Uterus (tissue), 3 donors: ENCODE measurements at regions not wholly inside any gene's neighbourhood (a gene's known extent, or its start where the extent isn't known, plus 50 kb on each side); places are given as distances from the start of the nearest gene placed in this dataset.

Experiments
- DNase-seq, 2 donors: peaks; one replicate each; pipeline ENCODE4 v3.0.0-alpha.2; 2019 to 2020
- H3K27ac ChIP-seq, 2 donors: fragments of 200-600 bp; sonication (generic); 1 replicate in 1 of 2; 2 replicates in 1 of 2; pipeline ENCODE4 v1.5.1; 2016 to 2018
- H3K27me3 ChIP-seq, 2 donors: fragments of 200-600 bp; sonication (generic); one replicate each; pipeline ENCODE4 v1.5.1; 2018 to 2019; ENCODE audit warnings: control low read depth in 1 of 2
- H3K36me3 ChIP-seq, 2 donors: fragments of 200-600 bp; sonication (generic); one replicate each; pipeline ENCODE4 v1.5.1; 2019; ENCODE audit warnings: control low read depth in 1 of 2
- H3K4me1 ChIP-seq, 2 donors: fragments of 200-600 bp; sonication (generic); one replicate each; pipeline ENCODE4 v1.5.1; 2018 to 2019; ENCODE audit warnings: control low read depth in 1 of 2
- H3K4me3 ChIP-seq, 2 donors: fragments of 200-600 bp; sonication (generic); 1 replicate in 1 of 2; 2 replicates in 1 of 2; pipeline ENCODE4 v1.5.1; 2018 to 2019; ENCODE audit warnings: mild to moderate bottlenecking in 1 of 2
- H3K9me3 ChIP-seq, 2 donors: fragments of 200-600 bp; sonication (generic); one replicate each; pipeline ENCODE4 v1.5.1; 2019; ENCODE audit warnings: control low read depth in 1 of 2
- POLR2A ChIP-seq, 2 donors: fragments of 450-650 bp; IDR thresholded peaks; one replicate each; pipeline ENCODE4 v1.6.1; 2016; ENCODE audit warnings: antibody characterized with exemption in 2 of 2, mild to moderate bottlenecking in 1 of 2, moderate library complexity in 1 of 2
- intact Hi-C: fragments of 100-400 bp; cut with DNase I; formaldehyde crosslinking; loops from one replicate; pipeline ENCODE4 v1.15.1; 2023; ENCODE audit warnings: low total_unique reads
- TF ChIP-seq, protein P1 (sequence below), 4 experiments: fragments of 200-600 bp in 2 of 4; fragments of 450-650 bp in 2 of 4; sonication (generic) in 2 of 4; IDR thresholded peaks; one replicate each; pipeline ENCODE4 v1.5.1; 2016 to 2019; ENCODE audit warnings: antibody characterized with exemption in 4 of 4, mild to moderate bottlenecking in 2 of 4, moderate library complexity in 1 of 4
- donor health status: DM: yes; HTN: yes; CAD: no.

DNA sequence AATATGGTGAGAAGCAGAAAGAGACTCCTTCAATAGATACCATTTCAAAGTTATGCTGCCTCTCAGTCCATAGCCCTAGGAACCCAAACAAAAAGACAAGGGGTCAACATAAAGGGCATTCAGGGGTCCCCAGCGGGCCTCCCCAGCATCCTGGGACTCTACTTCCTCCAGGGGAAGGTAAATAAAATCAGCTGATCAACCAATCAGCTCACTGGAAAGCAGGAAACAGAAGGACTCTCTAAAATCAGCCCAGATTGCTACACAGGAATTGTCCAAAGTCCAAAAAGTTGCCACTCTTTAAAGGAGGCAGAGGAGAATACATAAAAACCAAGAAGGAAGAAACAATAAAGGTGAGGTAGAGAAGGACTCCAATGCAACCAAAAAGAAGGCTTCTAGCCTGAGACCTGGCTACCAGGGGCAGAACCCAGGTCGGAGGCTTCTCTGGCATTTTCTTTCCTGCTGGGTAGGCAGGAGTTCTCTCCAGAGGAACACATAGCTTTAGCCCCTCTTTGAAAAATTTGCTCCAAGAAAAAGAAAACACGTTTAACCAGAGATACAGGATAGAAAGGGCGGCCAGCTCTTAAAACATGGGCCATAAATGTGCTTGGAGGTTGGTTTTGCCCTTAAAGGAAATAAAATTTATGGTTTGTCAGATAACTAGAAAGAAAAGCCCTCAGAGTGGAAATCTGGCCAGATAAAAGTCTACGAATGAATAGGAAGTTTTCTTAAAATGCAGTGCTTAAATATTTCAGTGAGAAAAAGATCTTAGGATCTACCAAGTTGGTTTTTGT is 404.6 kb downstream of the SOX9 start:
- intact Hi-C loops = no loop called here
- H3K27ac ChIP-seq = no peak overlapping the region
- no peak for TF ChIP-seq POLR2A (IDR thresholded peaks at IDR 0.05)
- TF ChIP-seq, protein P1, sequence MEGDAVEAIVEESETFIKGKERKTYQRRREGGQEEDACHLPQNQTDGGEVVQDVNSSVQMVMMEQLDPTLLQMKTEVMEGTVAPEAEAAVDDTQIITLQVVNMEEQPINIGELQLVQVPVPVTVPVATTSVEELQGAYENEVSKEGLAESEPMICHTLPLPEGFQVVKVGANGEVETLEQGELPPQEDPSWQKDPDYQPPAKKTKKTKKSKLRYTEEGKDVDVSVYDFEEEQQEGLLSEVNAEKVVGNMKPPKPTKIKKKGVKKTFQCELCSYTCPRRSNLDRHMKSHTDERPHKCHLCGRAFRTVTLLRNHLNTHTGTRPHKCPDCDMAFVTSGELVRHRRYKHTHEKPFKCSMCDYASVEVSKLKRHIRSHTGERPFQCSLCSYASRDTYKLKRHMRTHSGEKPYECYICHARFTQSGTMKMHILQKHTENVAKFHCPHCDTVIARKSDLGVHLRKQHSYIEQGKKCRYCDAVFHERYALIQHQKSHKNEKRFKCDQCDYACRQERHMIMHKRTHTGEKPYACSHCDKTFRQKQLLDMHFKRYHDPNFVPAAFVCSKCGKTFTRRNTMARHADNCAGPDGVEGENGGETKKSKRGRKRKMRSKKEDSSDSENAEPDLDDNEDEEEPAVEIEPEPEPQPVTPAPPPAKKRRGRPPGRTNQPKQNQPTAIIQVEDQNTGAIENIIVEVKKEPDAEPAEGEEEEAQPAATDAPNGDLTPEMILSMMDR (IDR thresholded peaks at IDR 0.05) = no peak
- DNase-seq = no peak
- no peak overlapping the region for H3K4me3 ChIP-seq
- H3K9me3 ChIP-seq = no peaks in the 10 kb centered on the region
- no peaks in the 10 kb centered on the region for H3K36me3 ChIP-seq
- no peaks in the 10 kb centered on the region for H3K4me1 ChIP-seq
- no peaks in the 10 kb centered on the region for H3K27me3 ChIP-seq

DNA sequence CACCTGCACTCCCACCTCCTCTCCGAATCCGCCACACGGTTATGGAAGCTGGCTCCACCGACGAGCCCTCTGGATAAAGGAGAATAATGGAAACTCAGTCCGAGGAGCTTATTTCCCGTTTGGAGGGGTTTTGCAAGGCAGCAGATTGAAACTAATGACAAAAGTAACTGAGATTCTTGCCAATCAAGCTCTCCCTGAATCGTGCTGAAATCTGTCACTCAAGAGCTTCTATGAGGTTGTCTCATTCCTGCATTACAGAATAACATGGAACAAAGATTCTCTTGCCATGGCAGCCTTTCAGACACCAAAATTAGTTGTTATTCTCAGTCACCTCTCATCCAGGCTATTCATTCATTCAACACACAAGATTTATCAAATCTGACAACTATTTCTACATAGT is 405.9 kb downstream of the SOX9 start:
- H3K36me3 ChIP-seq = no peaks in the 10 kb centered on the region
- no peaks in the 10 kb centered on the region for H3K4me1 ChIP-seq

DNA sequence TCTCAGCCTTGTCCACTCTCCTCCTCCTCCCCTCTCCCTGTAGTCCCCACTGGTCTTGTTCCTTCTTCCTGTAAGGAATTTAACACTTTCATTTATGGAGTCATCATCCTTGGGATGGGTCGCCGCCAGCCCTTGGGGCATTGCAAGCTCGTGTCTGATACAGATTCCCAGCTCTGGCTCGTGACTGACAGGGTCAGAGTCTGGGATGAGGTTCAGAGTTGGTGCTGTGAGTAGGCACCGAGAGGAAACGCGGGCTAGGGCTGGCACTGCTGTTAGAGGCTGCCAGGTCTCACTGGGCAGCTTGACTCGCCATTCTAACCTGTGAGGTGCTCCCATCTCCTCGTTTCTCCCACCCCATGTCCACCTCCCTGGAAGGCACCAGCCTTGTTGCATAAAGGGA is 407.0 kb downstream of the SOX9 start:
- Histone ChIP-seq H3K4me3 (no peak overlapping the region), H3K27ac (no peak overlapping the region), H3K36me3 (no peaks in the 10 kb centered on the region), H3K4me1 (no peaks in the 10 kb centered on the region), H3K27me3 (no peaks in the 10 kb centered on the region), H3K9me3 (no peaks in the 10 kb centered on the region)
- intact Hi-C loops = no loop called here
- DNase-seq = no peak
- TF ChIP-seq, protein P1 (IDR thresholded peaks at IDR 0.05) = no peak
- TF ChIP-seq POLR2A (IDR thresholded peaks at IDR 0.05) = no peak

More for the DNA sequence above, 405.9 kb downstream of the SOX9 start:
- Histone ChIP-seq H3K27ac (no peak overlapping the region), H3K9me3 (no peaks in the 10 kb centered on the region), H3K4me3 (no peak overlapping the region), H3K27me3 (no peaks in the 10 kb centered on the region)
- intact Hi-C loops = no loop called here
- TF ChIP-seq, protein P1 (IDR thresholded peaks at IDR 0.05) = no peak
- TF ChIP-seq POLR2A (IDR thresholded peaks at IDR 0.05) = no peak
- no peak for DNase-seq

DNA sequence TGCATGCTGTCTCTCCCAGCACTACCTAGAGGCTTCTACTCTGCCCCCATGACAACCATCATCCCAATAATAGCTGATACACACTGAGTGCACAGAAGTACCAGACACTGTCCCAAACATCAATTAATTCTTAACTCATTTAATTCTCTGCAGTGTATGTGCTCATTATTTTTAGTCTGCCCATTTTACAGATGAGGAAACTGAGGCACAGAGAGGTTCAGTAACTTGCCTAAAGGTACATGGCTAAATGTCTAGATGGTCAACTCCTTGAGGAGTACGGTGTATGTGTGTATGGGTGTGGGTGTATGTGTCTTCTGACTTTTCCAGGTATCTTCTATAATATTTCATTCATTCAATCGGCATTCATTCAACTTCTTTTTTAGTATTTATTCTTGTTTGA is 407.9 kb downstream of the SOX9 start:
- H3K36me3 ChIP-seq = no peaks in the 10 kb centered on the region
- H3K27me3 ChIP-seq = no peaks in the 10 kb centered on the region
- TF ChIP-seq, protein P1 (IDR thresholded peaks at IDR 0.05) = no peak
- no peak for TF ChIP-seq POLR2A (IDR thresholded peaks at IDR 0.05)
- no peak overlapping the region for H3K27ac ChIP-seq
- intact Hi-C loops = no loop called here
- H3K4me3 ChIP-seq = no peak overlapping the region
- DNase-seq = no peak
- H3K4me1 ChIP-seq = no peaks in the 10 kb centered on the region
- no peaks in the 10 kb centered on the region for H3K9me3 ChIP-seq

DNA sequence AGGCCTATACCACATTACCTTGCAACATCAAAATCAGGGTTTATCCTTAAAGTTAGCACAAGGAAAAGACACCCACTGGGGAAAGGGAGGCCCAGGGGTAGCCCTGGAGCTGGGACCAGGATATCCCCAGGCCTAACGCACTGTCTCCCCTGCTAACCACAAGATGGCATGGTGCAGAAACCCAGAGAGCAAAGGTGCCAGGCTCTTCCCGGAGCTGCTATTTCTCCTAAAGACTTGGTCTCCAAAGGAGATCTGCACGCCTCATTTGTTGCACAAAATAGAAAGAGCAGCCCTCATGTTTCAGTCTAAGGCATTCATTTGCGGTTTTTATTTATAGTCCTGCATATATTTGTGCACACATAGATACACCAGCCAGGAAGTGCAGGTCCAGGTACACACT is 408.6 kb downstream of the SOX9 start:
- TF ChIP-seq, protein P1 (IDR thresholded peaks at IDR 0.05) = no peak
- TF ChIP-seq POLR2A (IDR thresholded peaks at IDR 0.05) = no peak
- Histone ChIP-seq H3K27me3 (no peaks in the 10 kb centered on the region), H3K4me1 (no peaks in the 10 kb centered on the region), H3K9me3 (no peaks in the 10 kb centered on the region), H3K4me3 (no peak overlapping the region), H3K27ac (no peak overlapping the region), H3K36me3 (no peaks in the 10 kb centered on the region)
- DNase-seq = no peak
- intact Hi-C loops = no loop called here
